Spleen (tissue), 11 donors: ENCODE measurements at regions not wholly inside any gene's neighbourhood (a gene's known extent, or its start where the extent isn't known, plus 50 kb on each side); places are given as distances from the start of the nearest gene placed in this dataset.

Source experiments
- DNase-seq: peaks from one replicate; pipeline ENCODE4 v3.0.0-alpha.2; 2020
- H3K27ac ChIP-seq, 8 donors: fragments of 200-600 bp; sonication (generic) in 7 of 8; 1 replicate in 4 of 8; 2 replicates in 4 of 8; pipeline versions ENCODE4 v1.5.0 to v1.8.0; 2016 to 2021; ENCODE audit warnings: inconsistent platforms in 4 of 8, mild to moderate bottlenecking in 4 of 8, moderate library complexity in 1 of 8
- H3K27me3 ChIP-seq, 7 donors: fragments of 200-600 bp; sonication (generic) in 6 of 7; replicated peaks in 1 of 7; 1 replicate in 4 of 7; 2 replicates in 3 of 7; pipeline versions ENCODE4 v1.5.0 to v1.8.0; 2016 to 2021; ENCODE audit warnings: inconsistent platforms in 3 of 7, mild to moderate bottlenecking in 1 of 7
- H3K36me3 ChIP-seq, 6 donors: fragments of 200-600 bp; sonication (generic) in 5 of 6; 1 replicate in 4 of 6; 2 replicates in 2 of 6; pipeline versions ENCODE4 v1.5.0 to v1.8.0; 2016 to 2021; ENCODE audit warnings: inconsistent platforms in 2 of 6
- H3K4me1 ChIP-seq, 6 donors: fragments of 200-600 bp; sonication (generic) in 5 of 6; 1 replicate in 3 of 6; 2 replicates in 3 of 6; pipeline versions ENCODE4 v1.5.0 to v1.8.0; 2016 to 2021; ENCODE audit warnings: inconsistent platforms in 3 of 6
- H3K4me3 ChIP-seq, 8 donors: fragments of 200-600 bp; sonication (generic) in 7 of 8; 1 replicate in 4 of 8; 2 replicates in 4 of 8; pipeline versions ENCODE4 v1.5.0 to v1.8.0; 2016 to 2021; ENCODE audit warnings: inconsistent platforms in 4 of 8, mild to moderate bottlenecking in 4 of 8, moderate library complexity in 2 of 8
- H3K9me3 ChIP-seq, 8 donors: fragments of 200-600 bp; sonication (generic) in 7 of 8; 1 replicate in 4 of 8; 2 replicates in 4 of 8; pipeline versions ENCODE4 v1.5.0 to v1.8.0; 2016 to 2021; ENCODE audit warnings: inconsistent platforms in 4 of 8
- CTCF ChIP-seq, 11 experiments: fragments of 200-600 bp in 7 of 11; fragments of 450-650 bp in 4 of 11; sonication (generic) in 4 of 11; IDR thresholded peaks in 8 of 11; conservative IDR thresholded peaks in 3 of 11; 1 replicate in 7 of 11; 2 replicates in 4 of 11; pipeline versions ENCODE4 v1.4.0 to v1.8.0; 2016 to 2021; ENCODE audit warnings: antibody characterized with exemption in 11 of 11, inconsistent platforms in 4 of 11, mild to moderate bottlenecking in 1 of 11
- POLR2A ChIP-seq, 3 donors: fragments of 450-650 bp; IDR thresholded peaks; one replicate each; pipeline ENCODE4 v1.5.1; 2017; ENCODE audit warnings: antibody characterized with exemption in 3 of 3, mild to moderate bottlenecking in 1 of 3
- POLR2AphosphoS5 ChIP-seq, 3 donors: sonication (generic); formaldehyde crosslinking; IDR thresholded peaks; one replicate each; pipeline ENCODE4 v1.5.1; 2017; ENCODE audit warnings: antibody characterized with exemption in 3 of 3
- WGBS, 5 donors: extraction: QIAGEN DNeasy Blood & Tissue Kit in 3 of 5; methylation state at CpG; one replicate each; pipeline versions ENCODE4 v1.1.5 to v1.1.7; 2013 to 2018; 5-methylcytosine and 5-hydroxymethylcytosine counted together
- intact Hi-C: fragments of 100-400 bp; cut with DNase I; formaldehyde crosslinking; loops from one replicate; pipeline ENCODE4 v1.15.0; 2023; ENCODE audit warnings: low total_unique reads
- donor health status: healthy with polysubstance abuse.
- donor health status: DM: no; HTN: no; CAD: no; lungs with moderate emphysema.
- donor health status: DM: no; HTN: no; CAD: no.
- donor health status: Bipolar disorder and iron deficiency.
- donor health status: healthy.
- donor health status: DM: no; HTN: no; CAD: no.
- donor health status: DM: yes; HTN: yes; CAD: no.

- DNase-seq = no peak
- 81 to 96% (median 88%) methylated on average over 3 of the region's 3 CpGs for WGBS, 5 donors
Measured at GRCh38 chr14:29223947-29224346, 457.4 kb downstream of the FOXG1 start.

GRCh38 chr14:29227631-29228030 is 461.0 kb downstream of the FOXG1 start:
- 65 to 87% (median 80%) methylated on average over 1 of the region's 1 CpG for WGBS, 5 donors

More at GRCh38 chr14:29223947-29224346, 457.4 kb downstream of the FOXG1 start:
- TF ChIP-seq POLR2AphosphoS5 (IDR thresholded peaks at IDR 0.05) (no peak), CTCF (IDR thresholded peaks at IDR 0.05 in 8 of 11, conservative IDR thresholded peaks at IDR 0.05 in 3 of 11) (no peak), POLR2A (IDR thresholded peaks at IDR 0.05) (no peak)
- Histone ChIP-seq H3K36me3 (no peaks in the 10 kb centered on the region), H3K27ac (no peak overlapping the region), H3K4me3 (no peak overlapping the region), H3K9me3 (no peaks in the 10 kb centered on the region), H3K27me3 (no peaks in the 10 kb centered on the region), H3K4me1 (no peaks in the 10 kb centered on the region)
- intact Hi-C loops = no loop called here

GRCh38 chr14:29232153-29232552 is 465.6 kb downstream of the FOXG1 start:
- no peak overlapping the region for H3K4me3 ChIP-seq
- H3K36me3 ChIP-seq = no peaks in the 10 kb centered on the region
- H3K27ac ChIP-seq = no peak overlapping the region
- no peaks in the 10 kb centered on the region for H3K9me3 ChIP-seq
- DNase-seq = no peak
- intact Hi-C loops = no loop called here
- no peaks in the 10 kb centered on the region for H3K27me3 ChIP-seq
- WGBS, 5 donors = 81 to 90% (median 85%) methylated on average over 4 of the region's 4 CpGs
- H3K4me1 ChIP-seq = no peaks in the 10 kb centered on the region
- TF ChIP-seq POLR2AphosphoS5 (IDR thresholded peaks at IDR 0.05) = no peak
- no peak for TF ChIP-seq POLR2A (IDR thresholded peaks at IDR 0.05)
- no peak for TF ChIP-seq CTCF (IDR thresholded peaks at IDR 0.05 in 8 of 11, conservative IDR thresholded peaks at IDR 0.05 in 3 of 11)

More at GRCh38 chr14:29227631-29228030, 461.0 kb downstream of the FOXG1 start:
- Histone ChIP-seq H3K4me3 (no peak overlapping the region), H3K27me3 (no peaks in the 10 kb centered on the region), H3K27ac (no peak overlapping the region), H3K36me3 (no peaks in the 10 kb centered on the region), H3K4me1 (no peaks in the 10 kb centered on the region), H3K9me3 (no peaks in the 10 kb centered on the region)
- DNase-seq = no peak
- intact Hi-C loops = no loop called here
- no peak for TF ChIP-seq POLR2A (IDR thresholded peaks at IDR 0.05)
- TF ChIP-seq POLR2AphosphoS5 (IDR thresholded peaks at IDR 0.05) = no peak
- TF ChIP-seq CTCF (IDR thresholded peaks at IDR 0.05 in 8 of 11, conservative IDR thresholded peaks at IDR 0.05 in 3 of 11) = no peak

GRCh38 chr14:29232711-29233110 is 466.1 kb downstream of the FOXG1 start:
- no peak for TF ChIP-seq CTCF (IDR thresholded peaks at IDR 0.05 in 8 of 11, conservative IDR thresholded peaks at IDR 0.05 in 3 of 11)
- TF ChIP-seq POLR2A (IDR thresholded peaks at IDR 0.05) = no peak
- TF ChIP-seq POLR2AphosphoS5 (IDR thresholded peaks at IDR 0.05) = no peak
- H3K36me3 ChIP-seq = no peaks in the 10 kb centered on the region
- intact Hi-C loops = no loop called here
- H3K4me1 ChIP-seq = no peaks in the 10 kb centered on the region
- no peaks in the 10 kb centered on the region for H3K27me3 ChIP-seq
- H3K27ac ChIP-seq = no peak overlapping the region
- H3K9me3 ChIP-seq = no peaks in the 10 kb centered on the region
- H3K4me3 ChIP-seq = no peak overlapping the region
- DNase-seq = no peak
